Right forelimb (tissue), 1 donor: ENCODE measurements at regions not wholly inside any gene's neighbourhood (a gene's known extent, or its start where the extent isn't known, plus 50 kb on each side); places are given as distances from the start of the nearest gene placed in this dataset.
"Not testable (repeated sequence)": the region's sequence is repeated elsewhere in the genome, so short reads cannot be mapped to it uniquely, and the experiment has no call there.

ENCODE experiments used
- DNase-seq: peaks from one replicate; pipeline ENCODE4 v3.0.0-alpha.2; 2018

DNA sequence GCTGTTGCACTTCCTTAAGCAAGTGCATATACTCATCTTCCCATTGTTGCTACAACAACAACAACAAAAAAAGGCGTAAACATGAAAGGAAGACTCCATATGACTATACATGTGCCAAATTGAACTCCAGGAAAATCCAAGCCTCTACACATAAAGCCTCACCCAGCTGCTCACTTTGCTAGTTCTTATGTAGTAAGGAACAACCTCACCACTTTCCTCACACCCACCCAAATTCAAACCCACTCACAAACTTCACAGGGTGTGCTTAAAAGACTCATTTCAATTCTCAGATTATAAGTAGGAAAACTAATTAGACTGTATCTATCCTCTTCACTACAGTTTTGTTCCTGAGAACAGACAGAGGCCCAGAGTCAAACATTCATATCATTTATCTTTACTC is 671.1 kb upstream of the INTU start:
- DNase-seq, result no peak

- DNase-seq, result no peak
Observed at GRCh38 chr4:126965877-126966276, 666.9 kb upstream of the INTU start.

GRCh38 chr4:126969360-126970235 is 663.2 kb upstream of the INTU start:
- DNase-seq, result peak; percentile 49

DNA sequence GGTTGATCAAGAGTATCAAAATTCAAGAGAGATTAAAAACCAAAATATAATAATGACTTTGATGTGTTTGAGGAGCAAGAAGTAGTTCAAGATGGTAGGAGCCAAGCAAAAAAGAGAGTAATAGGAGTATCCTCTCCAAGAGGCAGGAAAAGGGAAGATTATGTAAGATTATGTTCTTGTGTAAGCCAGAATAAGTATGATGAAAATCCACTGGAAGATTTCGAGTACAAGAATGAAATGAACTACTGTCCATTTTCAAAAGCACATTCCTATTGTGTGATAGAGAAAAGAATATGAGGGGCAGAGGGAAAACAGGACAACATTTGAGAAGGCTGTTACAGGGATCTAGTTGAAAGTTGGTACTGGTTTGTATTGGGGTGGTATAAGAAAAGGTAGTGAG is 659.6 kb upstream of the INTU start:
- no peak for DNase-seq

DNA sequence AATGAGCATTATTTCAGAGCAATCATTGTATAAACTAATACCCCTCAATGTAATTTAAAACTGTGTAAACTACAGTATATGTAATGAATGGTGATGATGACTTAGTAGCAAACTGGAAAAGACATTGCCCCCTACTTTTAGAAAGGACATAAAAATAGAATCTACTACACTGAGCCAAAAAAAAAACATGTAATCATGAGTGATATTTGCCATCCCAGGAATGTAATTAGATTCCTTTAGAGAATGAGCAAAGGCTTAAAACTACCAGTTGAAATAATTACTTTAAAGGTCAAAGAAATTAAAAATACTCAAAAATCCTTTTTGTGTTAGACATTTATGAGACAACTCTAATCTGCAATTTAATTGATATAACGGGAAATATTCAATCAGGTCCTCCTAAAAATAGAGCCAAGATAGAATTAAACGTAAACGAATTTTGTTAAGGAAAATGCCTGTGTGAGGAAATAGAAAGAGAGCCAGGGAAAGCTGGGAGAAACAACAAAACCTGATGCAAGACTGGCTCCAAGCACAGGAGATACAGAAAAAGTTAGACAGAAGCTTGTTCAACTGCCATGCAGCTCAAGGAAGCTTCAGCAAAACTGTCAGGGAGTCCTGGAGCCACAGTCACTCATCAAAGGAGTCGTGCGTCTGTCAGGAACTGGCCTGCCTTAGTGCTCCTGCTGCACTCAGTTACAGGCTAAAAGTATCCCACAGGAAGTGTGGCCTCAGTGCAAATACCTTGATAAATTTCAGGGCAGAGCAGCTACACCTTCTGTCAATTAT is 655.7 kb upstream of the INTU start:
- DNase-seq, result no peak

DNA sequence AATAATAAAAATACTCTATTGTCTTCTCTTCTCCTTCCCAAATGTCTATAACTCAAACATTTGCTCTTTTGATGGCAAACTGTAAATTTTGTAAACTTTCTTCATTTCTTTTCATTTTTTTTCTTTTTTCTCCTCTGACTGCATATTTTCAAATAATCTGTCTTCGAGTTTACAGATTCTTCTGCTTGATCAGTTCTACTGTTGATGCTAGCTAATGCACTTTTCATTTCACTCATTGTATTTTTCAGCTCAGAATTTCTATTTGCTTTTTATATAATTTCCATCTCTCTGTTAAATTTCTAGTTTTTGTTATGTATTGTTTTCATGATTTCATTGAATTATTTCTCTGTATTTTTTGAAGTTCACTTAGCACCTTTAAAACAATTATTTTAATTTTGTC is 646.8 kb upstream of the INTU start:
- DNase-seq, result no peak

- no peak for DNase-seq
Observed at GRCh38 chr4:126986828-126987227, 645.9 kb upstream of the INTU start.

GRCh38 chr4:126991965-126992364 is 640.8 kb upstream of the INTU start:
- no peak for DNase-seq

- DNase-seq, result no peak
Observed at GRCh38 chr4:126992910-126993309, 639.8 kb upstream of the INTU start.

DNA sequence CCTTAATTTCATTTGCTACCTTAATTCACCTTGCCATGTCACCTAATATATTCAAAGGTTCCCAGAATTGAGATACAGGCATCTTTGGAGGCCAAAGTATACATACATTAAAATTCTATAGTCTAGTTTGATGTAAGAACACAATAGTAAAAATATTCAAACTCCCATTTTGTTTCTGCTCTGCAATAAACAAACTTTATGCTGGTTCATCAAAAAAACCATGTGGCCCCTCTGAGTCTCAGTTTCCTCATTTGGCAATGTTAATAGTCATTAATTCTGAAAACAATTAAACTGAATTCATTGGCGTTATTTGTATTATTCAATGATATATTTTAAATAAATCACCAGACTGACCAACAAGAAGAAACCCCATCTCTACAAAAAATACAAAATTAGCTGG is 639.4 kb upstream of the INTU start:
- DNase-seq, result no peak

DNA sequence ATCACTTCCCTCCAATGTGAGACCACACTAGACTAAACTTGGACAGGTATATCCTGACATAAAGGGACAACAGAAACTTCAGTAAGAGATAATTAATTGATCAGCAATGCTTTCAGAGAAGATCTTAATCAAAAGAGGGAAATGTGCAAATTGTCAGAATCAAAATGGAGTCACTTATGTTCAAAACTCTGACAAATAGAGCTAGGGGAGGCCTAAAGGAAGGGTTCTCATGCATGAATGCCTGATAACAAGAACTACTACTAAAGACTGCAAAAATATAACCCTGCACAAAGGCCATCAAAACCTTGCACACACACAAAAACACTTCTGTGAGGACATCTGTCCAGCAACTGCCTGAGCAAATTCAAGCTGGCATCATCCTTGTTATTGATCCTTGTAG is 637.5 kb upstream of the INTU start:
- DNase-seq, result no peak

DNA sequence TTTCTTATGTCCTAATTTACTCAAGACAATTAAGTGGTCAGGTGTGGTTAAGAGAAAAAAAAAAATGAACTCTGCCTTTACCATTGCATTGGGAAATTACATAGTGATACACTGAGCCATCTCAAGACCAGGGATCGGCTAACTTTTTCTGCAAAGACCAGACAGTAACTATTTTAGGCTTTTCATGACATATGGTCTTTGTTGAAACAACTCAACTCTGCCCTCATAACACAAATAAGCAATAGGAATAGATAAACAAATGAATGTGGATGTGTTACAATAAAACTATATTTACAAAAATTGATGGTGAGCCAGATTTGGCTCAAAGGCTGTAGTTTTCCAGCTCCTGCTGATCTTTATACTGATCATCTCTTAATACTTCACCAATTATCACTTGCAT is 632.6 kb upstream of the INTU start:
- no peak for DNase-seq

- DNase-seq, result no peak
Observed at GRCh38 chr4:127000846-127001245, 631.9 kb upstream of the INTU start.

- no peak for DNase-seq
Observed at GRCh38 chr4:127001933-127002332, 630.8 kb upstream of the INTU start.

GRCh38 chr4:127006446-127006877 is 626.3 kb upstream of the INTU start:
- no peak for DNase-seq

DNA sequence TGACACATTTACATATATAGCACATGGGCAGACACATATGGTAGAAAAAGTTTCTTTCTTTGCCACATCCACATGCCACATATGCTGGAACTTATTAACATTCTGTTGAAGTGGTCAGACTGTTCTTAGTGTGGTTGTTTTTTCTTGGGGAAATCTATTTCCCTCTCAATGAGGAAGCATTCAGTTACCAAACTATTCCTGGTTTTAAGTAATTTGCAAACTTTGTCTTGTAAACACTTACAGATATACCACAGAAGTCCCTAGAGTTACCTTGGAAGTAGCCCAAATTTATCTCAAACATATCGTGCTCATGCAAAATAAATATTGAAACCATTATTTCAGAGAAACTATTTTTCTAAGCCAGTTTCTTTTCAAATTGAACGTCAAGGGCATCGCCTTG is 625.5 kb upstream of the INTU start:
- DNase-seq, result no peak

GRCh38 chr4:127012549-127012948 is 620.2 kb upstream of the INTU start:
- DNase-seq, result no peak

- no peak for DNase-seq
Observed at GRCh38 chr4:127015667-127016117, 617.1 kb upstream of the INTU start.

- no peak for DNase-seq
Observed at GRCh38 chr4:127018381-127018780, 614.4 kb upstream of the INTU start.

GRCh38 chr4:127020831-127021230 is 611.9 kb upstream of the INTU start:
- not testable (repeated sequence) for DNase-seq

DNA sequence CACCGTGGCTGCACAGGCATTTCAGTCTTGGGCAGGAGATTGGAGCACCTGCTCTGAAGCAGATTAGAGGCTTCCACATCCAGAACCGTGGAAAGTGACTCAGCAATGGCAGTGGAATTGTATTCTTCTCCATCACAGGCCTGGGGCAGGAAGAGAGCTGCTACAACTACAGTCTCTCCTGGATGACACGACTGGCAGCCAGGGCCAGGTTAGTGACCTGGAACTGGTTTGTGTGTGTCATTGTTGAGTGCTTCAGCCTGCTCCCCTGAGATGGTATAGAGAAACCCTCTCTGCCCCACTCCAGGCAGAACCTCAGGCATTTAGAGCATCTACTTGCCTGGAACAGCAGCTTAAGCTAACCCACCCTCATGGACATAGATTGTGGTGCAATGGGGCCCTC is 596.5 kb upstream of the INTU start:
- no peak for DNase-seq

- no peak for DNase-seq
Observed at GRCh38 chr4:127045861-127046260, 586.9 kb upstream of the INTU start.

GRCh38 chr4:127047930-127048329 is 584.8 kb upstream of the INTU start:
- no peak for DNase-seq

DNA sequence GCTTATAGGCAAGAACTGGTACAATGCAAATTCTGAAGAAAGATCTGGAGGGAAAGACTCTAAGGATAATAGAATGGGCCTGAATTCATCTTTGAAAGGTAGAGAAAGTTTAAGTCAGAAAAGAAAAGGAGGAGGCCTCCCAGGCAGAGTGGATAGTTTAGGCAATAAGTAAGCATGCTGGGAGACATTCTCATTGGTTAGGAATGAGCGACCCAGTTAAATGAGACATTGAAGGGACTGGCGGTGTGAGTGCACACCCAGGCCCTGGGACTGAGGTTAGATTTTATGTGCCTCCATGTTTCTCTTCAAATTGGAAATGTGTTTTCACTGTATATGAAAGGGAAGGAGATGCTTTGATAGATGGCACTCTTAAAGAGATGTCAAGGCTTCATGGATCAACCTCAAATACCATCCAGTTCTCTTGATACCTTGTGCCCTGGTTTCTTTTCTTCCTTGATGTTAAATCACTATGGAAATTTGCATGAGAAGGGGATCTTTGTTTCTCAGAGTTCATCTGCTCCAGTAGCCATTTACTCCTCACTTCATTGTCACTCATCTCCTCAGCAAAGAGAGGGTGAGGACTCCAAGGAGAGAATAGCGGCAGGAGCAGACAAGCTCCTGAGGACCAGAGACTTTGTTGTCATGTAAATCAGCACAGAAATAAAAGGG is 584.2 kb upstream of the INTU start:
- no peak for DNase-seq
